ENCODE measurements at regions not wholly inside any gene's neighbourhood (a gene's known extent, or its start where the extent isn't known, plus 50 kb on each side); places are given as distances from the start of the nearest gene placed in this dataset.

GRCh38 chr20:7571521-7572055, 368.7 kb downstream of the HAO1 start:
- DNase-seq = no peak

- no peak for DNase-seq
These were observed 360.4 kb downstream of the HAO1 start for GRCh38 chr20:7579888-7580287.

GRCh38 chr20:7585126-7585679, 355.1 kb downstream of the HAO1 start:
- DNase-seq = no peak

- no peak for DNase-seq
These were observed 353.8 kb downstream of the HAO1 start for GRCh38 chr20:7586481-7586880.

- DNase-seq = no peak
These were observed 351.1 kb downstream of the HAO1 start for GRCh38 chr20:7589164-7589563.

- no peak for DNase-seq
These were observed 343.7 kb downstream of the HAO1 start for GRCh38 chr20:7596541-7596940.

GRCh38 chr20:7601431-7601830, 338.8 kb downstream of the HAO1 start:
- no peak for DNase-seq

- DNase-seq = no peak
These were observed 333.3 kb downstream of the HAO1 start for GRCh38 chr20:7606941-7607340.

- DNase-seq = no peak
These were observed 332.0 kb downstream of the HAO1 start for GRCh38 chr20:7608250-7608649.

GRCh38 chr20:7609251-7609650, 331.0 kb downstream of the HAO1 start:
- no peak for DNase-seq

- DNase-seq = no peak
These were observed 329.6 kb downstream of the HAO1 start for GRCh38 chr20:7610681-7611080.

GRCh38 chr20:7617797-7618196, 322.5 kb downstream of the HAO1 start:
- DNase-seq = no peak

- DNase-seq = no peak
These were observed 317.8 kb downstream of the HAO1 start for GRCh38 chr20:7622399-7622961.

GRCh38 chr20:7624886-7625285, 315.4 kb downstream of the HAO1 start:
- no peak for DNase-seq

GRCh38 chr20:7627734-7628663, 312.3 kb downstream of the HAO1 start:
- DNase-seq = no peak

- DNase-seq = no peak
These were observed 310.4 kb downstream of the HAO1 start for GRCh38 chr20:7629880-7630279.

GRCh38 chr20:7637184-7637583, 303.1 kb downstream of the HAO1 start:
- no peak for DNase-seq

- no peak for DNase-seq
These were observed 290.0 kb downstream of the HAO1 start for GRCh38 chr20:7650086-7650879.

GRCh38 chr20:7654231-7654630, 286.0 kb downstream of the HAO1 start:
- DNase-seq = no peak

- DNase-seq = no peak
These were observed 283.4 kb downstream of the HAO1 start for GRCh38 chr20:7656687-7657467.

- DNase-seq = no peak
These were observed 282.7 kb downstream of the HAO1 start for GRCh38 chr20:7657569-7657968.

GRCh38 chr20:7660165-7660564, 280.1 kb downstream of the HAO1 start:
- DNase-seq = no peak
